ENCODE measurements at regions not wholly inside any gene's neighbourhood (a gene's known extent, or its start where the extent isn't known, plus 50 kb on each side); places are given as distances from the start of the nearest gene placed in this dataset.
"Not testable (repeated sequence)": the region's sequence is repeated elsewhere in the genome, so short reads cannot be mapped to it uniquely, and the experiment has no call there.

DNA sequence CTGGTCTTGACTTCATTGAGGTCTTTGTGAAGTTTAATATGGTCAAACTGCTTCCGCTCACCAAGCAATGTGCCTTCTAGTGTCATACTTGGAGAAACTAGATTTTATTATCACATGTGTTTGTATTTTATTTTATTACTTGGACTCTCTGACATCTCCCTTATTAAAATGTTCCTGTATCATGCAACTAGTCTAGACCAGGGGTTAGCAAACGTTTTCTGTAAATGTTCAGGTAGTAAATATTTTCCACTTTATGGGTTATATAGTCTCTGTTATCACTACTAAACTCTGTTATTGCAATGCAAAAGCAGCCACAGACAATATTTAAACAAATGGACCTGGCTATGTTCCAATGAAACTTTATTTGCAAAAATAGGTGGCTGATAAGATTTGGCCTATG is 443.8 kb downstream of the MID1IP1 start:
- no peak for DNase-seq

DNA sequence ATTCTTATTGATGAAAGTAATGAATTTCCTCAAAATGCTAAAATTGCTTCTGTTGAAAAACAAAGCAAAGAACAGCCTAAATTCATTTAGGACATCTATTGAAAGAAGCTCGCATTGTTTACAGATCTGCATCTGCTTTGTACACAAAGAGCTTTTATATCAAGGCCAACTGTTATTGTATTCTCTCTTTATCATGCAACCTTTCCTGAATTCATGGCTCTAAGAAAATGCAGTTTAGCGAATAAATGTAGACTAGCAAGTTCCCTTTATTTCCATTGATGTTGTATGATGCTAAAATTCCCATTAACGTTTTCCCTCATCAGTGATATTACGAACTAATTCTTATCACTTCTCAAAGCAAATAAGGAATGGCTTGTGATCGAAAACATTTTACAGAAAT is 446.3 kb downstream of the MID1IP1 start:
- no peak for DNase-seq

DNA sequence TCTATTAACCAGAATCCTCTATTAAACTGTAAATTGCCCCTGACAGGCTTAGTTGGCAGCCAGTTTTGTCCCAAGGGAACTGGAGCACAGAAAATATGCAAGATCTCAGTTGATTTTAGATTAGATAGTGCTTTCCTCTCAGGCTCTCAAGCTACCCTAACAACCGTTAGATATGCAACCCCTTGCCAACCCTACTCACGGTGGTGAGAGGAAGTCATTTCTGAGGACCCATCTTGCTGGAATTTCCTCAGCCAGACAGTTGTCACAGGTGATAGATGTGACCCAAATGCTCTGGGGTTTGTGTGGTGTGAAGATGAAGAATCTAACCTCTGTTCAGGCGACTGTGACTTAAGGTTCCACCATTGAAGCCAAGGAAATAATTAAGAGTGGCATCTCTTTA is 447.1 kb downstream of the MID1IP1 start:
- DNase-seq = no peak

DNA sequence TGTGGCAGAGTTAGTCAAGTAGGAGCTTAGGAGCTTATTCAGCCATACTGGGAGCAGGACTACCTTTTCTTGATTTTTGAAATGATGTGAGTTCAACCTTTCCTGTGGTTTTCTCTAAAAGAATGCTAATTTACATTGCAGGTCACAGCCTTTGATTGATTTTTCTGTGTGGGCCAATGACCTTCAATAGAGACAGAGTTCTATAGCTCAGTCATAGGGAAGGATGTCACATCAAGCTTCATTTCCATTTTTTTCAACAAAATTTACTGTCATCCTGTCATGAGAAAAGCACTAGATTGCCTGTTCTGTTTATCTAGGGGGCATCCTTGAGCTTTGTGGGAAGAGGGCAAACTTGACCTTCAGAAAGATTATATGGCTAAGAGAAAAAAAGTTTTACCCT is 448.7 kb downstream of the MID1IP1 start:
- DNase-seq = no peak

DNA sequence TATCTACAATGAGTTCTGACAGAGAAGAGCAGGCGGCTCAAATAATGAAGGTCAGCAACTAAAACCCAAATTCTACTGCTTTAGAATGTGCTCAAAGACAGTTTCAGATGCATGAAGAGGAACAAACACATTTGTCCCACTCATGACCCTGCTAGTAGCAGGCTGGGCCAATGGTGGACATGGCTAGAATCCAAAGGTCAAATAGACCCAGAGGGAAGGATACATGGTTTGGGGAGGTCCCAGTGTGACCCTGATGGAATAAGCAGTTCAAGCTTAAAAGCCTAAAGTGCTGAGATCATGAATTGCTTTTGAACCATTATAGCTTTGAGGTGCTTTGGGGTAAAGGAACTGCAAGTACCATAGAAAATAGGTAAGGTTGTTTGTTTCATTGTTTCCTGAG is 450.7 kb downstream of the MID1IP1 start:
- DNase-seq = no peak

DNA sequence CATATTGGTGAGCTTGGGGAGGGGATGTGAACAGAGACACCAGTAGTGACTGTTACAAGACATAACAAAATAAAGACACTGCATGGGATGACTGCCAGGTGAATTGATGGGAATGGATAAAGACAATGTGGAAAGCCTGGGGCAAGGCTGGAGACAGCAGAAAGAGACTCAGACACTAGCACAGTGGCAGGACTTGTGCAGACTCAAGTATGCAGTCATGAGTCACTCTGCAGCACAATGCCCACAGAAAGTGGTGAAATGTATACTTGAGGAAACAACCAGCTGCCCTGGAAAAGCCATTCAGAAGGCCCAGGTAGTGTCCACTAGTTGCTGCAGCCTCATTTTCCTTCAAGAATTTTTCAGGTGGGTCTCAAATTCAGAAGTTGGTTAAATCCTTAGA is 452.3 kb downstream of the MID1IP1 start:
- no peak for DNase-seq

DNA sequence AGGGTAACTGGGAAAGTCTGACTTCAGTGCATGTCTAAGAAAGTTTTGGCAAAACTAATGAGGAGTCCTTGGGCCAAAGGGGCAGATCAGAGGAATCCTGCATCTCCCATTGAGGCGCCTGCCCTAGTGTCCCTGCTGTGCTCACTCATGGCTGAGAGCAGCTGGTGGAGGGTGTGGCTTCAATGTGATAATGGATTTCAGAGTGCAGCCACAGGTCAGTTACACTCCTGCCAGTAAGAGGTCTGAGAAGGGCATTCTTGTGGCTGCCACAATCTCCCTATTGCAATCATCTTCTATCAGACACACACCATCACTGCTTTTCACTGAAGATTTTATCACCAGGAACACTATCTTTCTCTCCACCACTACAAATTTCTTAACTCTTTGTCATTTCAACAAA is 457.1 kb downstream of the MID1IP1 start:
- DNase-seq = no peak

DNA sequence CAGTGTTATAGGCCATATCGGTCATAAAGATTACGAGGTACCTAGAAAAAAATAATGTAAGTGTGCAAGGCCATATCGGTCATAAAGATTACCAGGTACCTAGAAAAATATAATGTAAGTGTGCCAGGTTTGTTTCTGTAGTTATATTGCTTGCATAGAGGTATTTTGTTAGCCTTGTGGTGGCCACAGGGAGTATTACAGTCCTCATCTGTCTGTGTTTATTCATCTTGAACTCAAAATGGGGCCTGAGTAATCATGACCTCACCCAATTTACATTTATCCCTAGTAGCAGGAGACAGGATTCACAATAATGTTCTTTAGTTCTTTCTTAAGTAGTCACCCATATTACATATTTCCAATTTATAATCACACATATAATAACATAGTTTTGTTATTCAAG is 459.7 kb downstream of the MID1IP1 start:
- no peak for DNase-seq

DNA sequence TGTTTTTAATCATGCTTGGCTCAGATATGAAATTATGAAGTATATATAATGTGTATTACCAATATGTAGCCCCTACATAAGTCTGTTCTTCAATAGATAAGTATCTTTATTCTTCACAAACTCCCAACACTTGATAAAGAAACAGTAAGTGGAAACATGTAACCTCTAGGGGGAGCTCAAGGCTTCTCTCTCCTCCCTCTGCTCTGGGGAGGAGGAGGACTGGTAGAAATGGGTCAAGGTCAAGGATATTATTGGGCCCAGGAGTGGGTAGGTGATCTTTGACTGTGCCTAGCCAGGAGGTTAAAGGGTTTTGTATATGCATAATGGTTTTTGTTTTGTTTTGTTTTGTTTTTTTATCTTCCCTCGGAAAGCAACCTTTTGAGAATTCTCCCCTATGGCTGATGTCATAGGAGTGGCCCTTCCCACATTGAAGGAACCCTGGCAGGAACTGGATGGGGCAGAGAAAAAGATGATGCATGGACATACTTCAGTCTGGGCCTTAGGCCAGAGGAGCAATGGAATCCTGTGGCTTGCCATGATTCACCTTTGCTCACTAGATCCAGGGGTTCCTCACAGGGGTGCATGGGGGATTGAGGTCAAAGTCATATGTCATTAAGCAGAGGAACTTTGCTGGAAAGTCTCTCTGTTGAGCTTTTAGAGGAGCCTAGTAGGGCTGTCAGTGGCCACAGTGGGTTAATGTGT is 460.3 kb downstream of the MID1IP1 start:
- DNase-seq = no peak

DNA sequence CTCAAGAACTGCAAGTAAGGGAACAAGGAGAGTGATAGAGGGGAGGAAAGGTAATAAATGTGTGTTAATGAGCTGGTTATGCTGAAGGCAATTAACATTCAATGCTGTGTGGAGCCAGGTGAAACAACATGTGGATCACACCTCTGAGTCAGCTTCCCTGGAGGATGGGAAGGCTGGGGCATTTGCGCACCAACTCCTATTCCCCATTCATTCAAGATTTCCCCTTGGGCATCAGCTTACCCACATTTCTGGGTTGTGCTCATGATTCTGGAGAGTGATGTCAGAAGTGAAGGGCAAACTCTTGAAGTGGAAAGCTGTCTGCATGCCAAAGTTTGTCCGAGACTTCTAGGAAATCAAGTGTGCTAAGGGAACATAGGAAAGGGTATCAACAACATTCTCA is 461.4 kb downstream of the MID1IP1 start:
- DNase-seq = no peak

DNA sequence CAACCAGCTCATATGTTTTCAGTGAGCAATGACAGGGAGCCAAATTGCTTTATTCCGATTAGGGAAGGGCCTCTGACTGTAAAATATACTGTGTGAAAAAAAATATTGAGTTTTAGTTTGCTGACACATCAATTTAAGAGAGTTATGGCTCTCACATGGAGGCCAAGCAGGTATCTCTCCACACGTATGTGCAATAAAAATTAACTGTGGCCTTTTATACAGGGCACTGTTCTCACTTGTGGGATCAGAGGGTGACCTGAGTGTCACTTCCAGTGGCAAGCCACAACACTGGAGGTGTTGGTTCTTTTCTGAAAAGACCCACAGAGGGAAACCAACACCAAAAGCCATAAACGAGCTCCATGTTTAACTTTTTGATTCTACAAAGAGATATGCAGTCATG is 462.8 kb downstream of the MID1IP1 start:
- no peak for DNase-seq

DNA sequence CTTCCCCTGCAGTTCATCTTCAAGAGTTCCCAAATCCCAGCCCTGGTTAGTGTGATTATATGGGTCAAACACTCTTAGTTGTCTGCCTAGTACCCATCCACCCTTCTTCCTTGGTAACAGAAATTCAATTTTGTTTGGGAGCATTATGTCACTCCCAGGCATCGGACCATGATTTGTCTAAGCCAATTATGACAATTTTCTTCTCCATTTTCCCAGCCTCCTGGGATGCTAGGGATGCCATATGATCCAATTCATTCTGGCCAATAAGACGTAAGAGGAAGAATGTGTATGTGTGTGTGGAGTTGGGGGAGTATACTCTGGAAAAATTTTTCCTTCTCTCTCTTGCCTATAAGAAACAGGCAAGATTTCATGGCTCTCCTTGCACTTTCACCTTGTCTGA is 465.9 kb downstream of the MID1IP1 start:
- no peak for DNase-seq

DNA sequence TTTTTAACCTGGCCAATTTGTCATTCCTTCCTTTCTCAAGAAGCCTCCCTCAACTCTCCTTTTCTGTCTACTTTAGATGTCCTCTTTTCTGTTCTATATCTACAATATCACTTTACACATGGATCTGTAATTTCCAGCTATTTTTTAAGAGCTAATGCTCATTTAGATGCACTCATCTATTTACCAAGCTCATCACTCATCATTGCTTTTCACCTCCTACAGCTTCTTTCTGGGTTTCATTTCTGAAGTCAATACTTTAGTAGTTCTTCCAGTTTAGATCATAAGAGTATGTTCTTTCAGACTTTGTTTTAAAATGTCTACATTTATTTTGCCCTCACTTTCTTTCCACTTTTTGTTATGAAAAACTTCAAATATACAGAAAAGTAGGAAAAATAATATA is 466.9 kb downstream of the MID1IP1 start:
- DNase-seq = no peak

DNA sequence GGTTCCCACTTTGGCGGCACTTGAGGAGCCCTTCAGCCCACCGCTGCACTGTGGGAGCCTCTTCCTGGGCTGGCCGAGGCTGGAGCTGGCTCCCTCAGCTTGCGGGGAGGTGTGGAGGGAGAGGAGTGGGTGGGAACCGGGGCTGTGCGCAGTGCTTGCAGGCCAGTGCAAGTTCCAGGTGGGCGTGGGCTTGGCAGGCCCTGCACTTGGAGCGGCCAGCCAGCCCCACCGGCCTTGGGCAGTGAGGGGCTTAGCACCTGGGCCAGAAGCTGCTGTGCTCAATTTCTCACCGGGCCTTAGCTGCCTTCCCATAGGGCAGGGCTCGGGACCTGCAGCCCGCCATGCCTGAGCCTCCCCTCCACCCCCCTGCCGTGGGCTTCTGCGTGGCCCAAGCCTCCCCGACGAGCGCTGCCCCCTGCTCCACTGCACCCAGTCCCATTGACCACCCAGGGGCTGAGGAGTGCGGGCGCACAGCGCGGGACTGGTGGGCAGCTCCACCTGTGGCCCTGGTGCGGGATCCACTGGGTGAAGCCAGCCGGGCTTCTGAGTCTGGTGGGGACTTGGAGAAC is 474.3 kb downstream of the MID1IP1 start:
- no peak for DNase-seq

DNA sequence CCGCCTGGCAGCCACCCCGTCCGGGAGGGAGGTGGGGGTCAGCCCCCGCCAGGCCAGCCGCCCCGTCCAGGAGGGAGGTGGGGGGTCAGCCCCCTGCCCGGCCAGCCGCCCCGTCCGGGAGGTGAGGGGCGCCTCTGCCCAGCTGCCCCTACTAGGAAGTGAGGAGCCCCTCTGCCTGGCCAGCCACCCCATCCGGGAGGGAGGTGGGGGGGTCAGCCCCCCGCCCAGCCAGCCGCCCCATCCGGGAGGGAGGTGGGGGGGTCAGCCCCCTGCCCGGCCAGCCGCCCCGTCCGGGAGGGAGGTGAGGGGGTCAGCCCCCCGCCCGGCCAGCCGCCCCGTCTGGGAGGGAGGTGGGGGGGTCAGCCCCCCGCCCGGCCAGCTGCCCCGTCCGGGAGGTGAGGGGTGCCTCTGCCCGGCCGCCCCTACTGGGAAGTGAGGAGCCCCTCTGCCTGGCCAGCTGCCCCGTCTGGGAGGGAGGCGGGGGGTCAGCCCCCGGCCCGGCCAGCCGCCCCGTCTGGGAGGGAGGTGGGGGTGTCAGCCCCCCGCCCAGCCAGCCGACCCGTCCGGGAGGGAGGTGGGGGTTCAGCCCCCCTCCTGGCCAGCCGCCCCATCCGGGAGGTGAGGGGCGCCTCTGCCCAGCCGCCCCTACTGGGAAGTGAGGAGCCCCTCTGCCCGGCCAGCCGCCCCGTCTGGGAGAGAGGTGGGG is 476.6 kb downstream of the MID1IP1 start:
- not testable (repeated sequence) for DNase-seq

DNA sequence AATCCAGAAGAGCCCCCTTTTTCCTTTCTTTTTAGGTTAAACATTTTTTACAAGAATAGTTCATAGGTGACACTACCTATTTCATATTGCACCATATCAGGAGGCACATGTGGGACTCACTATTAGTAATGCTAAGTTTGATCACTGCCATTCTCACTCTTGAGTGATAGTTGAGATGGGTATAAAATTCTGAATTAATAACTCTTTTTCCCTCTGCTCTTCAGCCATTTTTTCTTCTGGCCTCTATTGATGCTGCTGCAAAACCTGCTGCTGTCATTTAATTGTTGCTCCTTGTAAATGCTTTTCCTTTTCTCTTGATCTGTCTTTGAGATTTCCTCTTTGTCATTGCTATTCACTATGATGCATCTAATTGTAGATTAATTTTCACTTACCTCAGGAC is 482.0 kb downstream of the MID1IP1 start:
- no peak for DNase-seq

DNA sequence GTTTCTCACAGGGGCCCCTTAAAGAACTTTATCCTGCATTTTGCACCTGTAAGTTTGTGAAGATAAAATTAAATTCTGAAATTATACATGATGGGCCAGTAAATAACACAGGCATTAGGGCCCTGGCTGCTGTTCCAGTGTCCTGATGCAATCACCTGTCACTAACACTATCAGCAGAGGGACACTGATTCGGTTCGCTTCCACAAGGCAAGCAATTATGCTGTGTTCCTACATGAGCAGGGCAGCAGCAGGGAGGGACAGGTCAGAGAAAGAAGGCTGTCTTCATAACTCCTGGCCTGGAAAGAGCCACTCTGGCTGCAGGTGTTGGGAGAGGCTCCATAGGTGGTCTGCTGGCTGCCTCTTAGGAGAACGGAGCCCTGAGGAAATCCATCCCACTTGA is 487.3 kb downstream of the MID1IP1 start:
- DNase-seq = no peak

DNA sequence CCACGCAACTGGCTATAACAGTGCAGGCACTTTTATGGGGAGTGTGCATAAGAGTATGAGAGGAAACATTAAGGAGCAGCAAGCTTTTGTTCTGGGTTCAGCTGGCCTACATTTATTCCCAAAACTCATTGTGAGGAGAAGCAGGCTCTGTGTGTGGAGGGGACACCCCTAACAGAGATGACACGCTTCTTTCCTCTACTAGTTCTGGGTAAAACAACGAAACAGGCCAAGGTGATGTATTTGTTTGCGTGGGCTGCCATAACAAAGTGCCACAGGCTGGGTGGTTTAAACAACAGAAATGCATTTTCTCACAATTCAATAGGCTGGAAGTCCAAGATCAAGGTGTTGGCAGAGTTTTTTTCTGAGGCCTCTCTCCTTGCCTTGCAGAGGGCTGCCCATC is 488.6 kb downstream of the MID1IP1 start:
- no peak for DNase-seq

DNA sequence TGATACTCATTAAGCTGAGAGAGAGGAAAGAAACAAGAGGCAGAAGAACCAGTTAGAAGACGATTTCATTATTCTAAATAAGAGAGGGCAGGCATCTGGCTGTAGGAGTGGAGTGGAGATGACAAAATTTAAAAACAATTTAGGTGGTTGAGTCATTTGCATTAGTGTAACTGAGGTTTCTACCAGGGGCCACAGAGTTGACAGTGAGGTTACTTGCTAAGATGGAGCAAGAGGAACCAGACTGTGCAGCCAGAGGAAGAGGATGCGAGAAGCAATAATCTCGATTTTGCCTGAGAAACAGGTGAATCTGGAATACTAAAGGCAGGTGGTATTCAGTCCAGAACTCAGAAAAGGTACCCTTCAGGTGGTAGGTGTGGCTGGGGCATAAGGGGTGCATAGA is 491.9 kb downstream of the MID1IP1 start:
- no peak for DNase-seq

DNA sequence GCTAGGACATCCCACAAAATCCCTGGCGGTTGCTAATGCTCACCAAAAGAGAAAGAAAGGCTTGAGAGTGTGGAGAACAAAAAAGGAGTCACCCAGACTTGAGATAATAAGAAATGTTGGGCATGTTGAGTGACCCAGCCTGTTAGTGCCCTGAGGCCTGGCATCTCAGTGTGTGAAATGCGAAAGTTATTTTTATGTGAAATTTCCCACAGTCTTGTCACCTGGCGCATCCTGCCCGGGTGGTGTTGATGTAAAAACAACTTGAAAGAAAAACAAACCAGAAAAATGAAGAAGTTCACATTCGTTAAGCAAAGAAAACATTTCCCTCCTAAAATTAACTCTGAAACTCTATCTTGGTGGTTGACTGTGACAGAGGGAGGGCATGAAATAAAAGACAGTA is 495.2 kb downstream of the MID1IP1 start:
- DNase-seq = no peak

DNA sequence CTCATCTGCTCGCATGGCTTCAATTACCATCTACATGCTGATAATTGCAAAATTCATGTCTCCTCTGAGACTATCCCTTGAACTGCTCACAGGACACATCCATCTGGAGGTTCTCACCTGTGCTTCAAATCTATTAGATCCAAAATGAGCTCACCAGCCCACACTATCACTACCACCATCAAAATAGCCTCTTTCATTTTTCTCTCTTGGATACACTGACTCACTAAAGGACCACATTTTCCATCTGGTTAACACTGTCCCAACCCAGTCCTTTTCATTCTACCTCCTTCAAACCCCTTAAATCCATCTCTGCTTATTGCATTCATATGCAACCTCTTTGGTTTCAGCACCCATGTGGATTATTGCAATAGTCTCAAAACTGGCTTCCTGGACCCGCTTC is 497.6 kb downstream of the MID1IP1 start:
- no peak for DNase-seq

DNA sequence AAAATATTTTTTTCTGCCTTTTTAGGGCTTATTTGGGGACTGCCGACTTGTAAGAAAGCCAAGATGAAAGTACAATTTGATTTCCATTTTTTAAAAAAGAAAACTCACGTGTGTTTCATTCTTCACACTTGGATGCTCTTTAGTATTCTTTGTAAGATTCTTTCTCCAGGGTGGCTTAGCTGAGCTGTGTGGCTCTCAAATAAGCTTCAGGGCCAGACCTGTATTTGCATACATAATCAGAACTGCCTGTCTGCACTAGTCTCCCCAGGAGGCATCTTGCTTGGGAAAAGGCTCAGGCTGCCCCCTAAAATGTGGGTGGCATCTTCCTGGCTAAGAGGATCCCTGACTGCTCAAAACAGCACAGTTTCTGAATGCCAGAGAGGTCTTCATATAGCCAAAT is 498.4 kb downstream of the MID1IP1 start:
- no peak for DNase-seq

DNA sequence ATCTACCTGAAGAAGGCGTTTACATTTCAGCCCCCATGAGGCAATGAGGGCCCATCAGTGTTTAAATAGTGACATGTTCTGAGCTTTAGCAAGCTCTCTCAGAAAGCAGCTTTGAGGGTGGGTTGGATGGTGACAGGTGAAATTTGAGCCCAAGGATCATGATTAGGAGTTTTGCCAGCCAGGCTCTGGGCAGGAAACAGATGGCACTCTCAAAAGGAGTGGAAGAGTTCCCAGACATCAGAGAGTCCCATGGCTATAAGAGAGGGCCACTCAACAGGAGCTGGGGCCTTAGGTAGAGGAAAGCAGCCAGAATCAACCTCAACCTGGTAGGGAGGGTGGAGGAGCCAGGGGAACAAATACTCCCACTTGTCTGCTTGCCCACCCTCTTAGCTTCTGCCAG is 499.8 kb downstream of the MID1IP1 start:
- no peak for DNase-seq

DNA sequence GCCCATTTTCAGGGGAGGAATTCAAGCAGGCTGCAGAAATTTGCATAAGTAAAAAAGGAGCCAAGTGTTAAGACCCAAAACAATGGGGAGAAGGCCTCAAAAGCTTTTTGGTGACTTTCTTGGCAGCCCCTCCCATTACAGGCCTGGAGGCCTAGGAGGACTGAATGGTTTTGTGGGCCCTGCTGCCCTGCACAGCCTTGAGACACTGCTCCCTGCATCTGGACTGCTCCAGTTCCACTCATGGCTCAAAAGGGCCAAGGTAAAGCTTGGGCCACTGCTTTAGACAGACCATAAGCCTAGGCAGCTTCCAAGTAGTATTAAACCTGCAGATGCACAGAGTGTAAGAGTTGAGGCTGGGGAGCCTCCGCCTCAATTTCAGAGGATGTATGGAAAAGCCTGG is 501.6 kb downstream of the MID1IP1 start:
- DNase-seq = no peak

DNA sequence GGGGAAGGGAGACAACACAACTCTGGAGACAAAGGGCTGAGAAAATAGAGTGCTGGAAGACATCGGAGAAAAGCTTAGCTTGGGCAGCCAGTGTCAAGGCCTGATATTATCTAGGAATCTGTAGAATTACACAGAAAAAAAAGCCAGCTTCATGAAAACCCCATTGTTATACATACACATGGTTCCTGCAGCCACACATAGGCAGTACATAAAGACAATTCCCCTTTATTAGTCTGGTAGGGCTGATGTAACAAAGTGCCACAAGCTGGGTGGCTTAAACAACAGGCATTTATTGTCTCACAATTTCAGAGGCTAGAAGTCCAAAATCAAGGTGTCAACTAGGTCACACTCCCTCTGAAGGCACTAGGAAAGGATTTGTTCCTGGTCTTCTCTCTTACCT is 503.5 kb downstream of the MID1IP1 start:
- DNase-seq = no peak

Measured in activated effector memory CD4-positive, alpha-beta T cell treated with anti-CD3 and anti-CD28 coated beads, Interleukin-2, amount 50 U/mL, for 16 hours (primary cell).